Astrocyte of the cerebellum (primary cell): ENCODE measurements at regions not wholly inside any gene's neighbourhood (a gene's known extent, or its start where the extent isn't known, plus 50 kb on each side); places are given as distances from the start of the nearest gene placed in this dataset.

Experiments used
- DNase-seq: peaks from one replicate; pipeline ENCODE4 v3.0.0-alpha.2; 2011; ENCODE audit warnings: low read depth
- H3K4me3 ChIP-seq: 2 replicates; pipeline ENCODE4 v1.5.1; 2011; ENCODE audit warnings: mild to moderate bottlenecking, low read depth, low read length, moderate library complexity
- CTCF ChIP-seq: IDR thresholded peaks from 2 replicates; pipeline ENCODE4 v1.5.1; 2012; ENCODE audit warnings: low read length, low read depth, moderate library complexity, mild to moderate bottlenecking; ENCODE audit errors: missing control alignments
- in situ Hi-C: cut with HindIII; loops from 2 replicates; pipeline ENCODE4 v1.10.0; 2017; ENCODE audit warnings: low sequenced_read_pairs

- H3K4me3 ChIP-seq, result no peak overlapping the region
- TF ChIP-seq CTCF, result no peak
- DNase-seq, result no peak
- in situ Hi-C loops, result no loop called here
Observed at GRCh38 chr19:31530781-31531180, 181.5 kb upstream of the TSHZ3 start.

- in situ Hi-C loops, result no loop called here
- H3K4me3 ChIP-seq, result no peak overlapping the region
Observed at GRCh38 chr19:31531326-31531725, 182.1 kb upstream of the TSHZ3 start.

GRCh38 chr19:31532034-31532433, 182.8 kb upstream of the TSHZ3 start:
- in situ Hi-C loops, result no loop called here
- DNase-seq, result no peak
- TF ChIP-seq CTCF, result no peak
- no peak overlapping the region for H3K4me3 ChIP-seq

More at GRCh38 chr19:31531326-31531725, 182.1 kb upstream of the TSHZ3 start:
- no peak for DNase-seq
- no peak for TF ChIP-seq CTCF

GRCh38 chr19:31533114-31533513, 183.9 kb upstream of the TSHZ3 start:
- no peak for DNase-seq
- in situ Hi-C loops, result no loop called here
- TF ChIP-seq CTCF, result no peak
- H3K4me3 ChIP-seq, result no peak overlapping the region

- in situ Hi-C loops, result no loop called here
- no peak overlapping the region for H3K4me3 ChIP-seq
- no peak for TF ChIP-seq CTCF
- DNase-seq, result no peak
Observed at GRCh38 chr19:31534231-31534630, 185.0 kb upstream of the TSHZ3 start.

GRCh38 chr19:31534786-31535657, 185.8 kb upstream of the TSHZ3 start:
- in situ Hi-C loops, result no loop called here

More at GRCh38 chr19:31534786-31535657, 185.8 kb upstream of the TSHZ3 start:
- no peak for DNase-seq
- TF ChIP-seq CTCF, result no peak
- H3K4me3 ChIP-seq, result no peak overlapping the region
